ENCODE measurements at regions not wholly inside any gene's neighbourhood (a gene's known extent, or its start where the extent isn't known, plus 50 kb on each side); places are given as distances from the start of the nearest gene placed in this dataset.

- Histone ChIP-seq H3K27ac (no peak overlapping the region), H3K4me1 (replicated peaks) (no peaks in the 10 kb centered on the region), H3K4me3 (no peak overlapping the region), H3K9me3 (no peaks in the 10 kb centered on the region), H3K36me3 (no peaks in the 10 kb centered on the region), H3K27me3 (replicated peaks; ENCODE audit: insufficient read depth) (no peaks in the 10 kb centered on the region)
- WGBS = 70% methylated on average over 9 of the region's 9 CpGs
- no peak for DNase-seq (ENCODE audit: low spot score)
- intact Hi-C loops (cut with DNase I) = no loop called here
- TF ChIP-seq POLR2A (IDR thresholded peaks at IDR 0.05) = no peak
- no peak for TF ChIP-seq CTCF (IDR thresholded peaks at IDR 0.05)
- TF ChIP-seq POLR2AphosphoS5 (IDR thresholded peaks at IDR 0.05) = no peak
Measured at GRCh38 chr17:54494721-54495715, 405.6 kb upstream of the TOM1L1 start.

- Histone ChIP-seq H3K4me3 (no peak overlapping the region), H3K36me3 (no peaks in the 10 kb centered on the region), H3K4me1 (replicated peaks) (no peaks in the 10 kb centered on the region), H3K27me3 (replicated peaks; ENCODE audit: insufficient read depth) (no peaks in the 10 kb centered on the region), H3K27ac (no peak overlapping the region), H3K9me3 (no peaks in the 10 kb centered on the region)
- DNase-seq (ENCODE audit: low spot score) = no peak
- no peak for TF ChIP-seq POLR2AphosphoS5 (IDR thresholded peaks at IDR 0.05)
- TF ChIP-seq CTCF (IDR thresholded peaks at IDR 0.05) = no peak
- no peak for TF ChIP-seq POLR2A (IDR thresholded peaks at IDR 0.05)
- intact Hi-C loops (cut with DNase I) = no loop called here
Measured at GRCh38 chr17:54505404-54505803, 395.2 kb upstream of the TOM1L1 start.

GRCh38 chr17:54518706-54519105, 381.9 kb upstream of the TOM1L1 start:
- Histone ChIP-seq H3K36me3 (no peaks in the 10 kb centered on the region), H3K27ac (no peak overlapping the region), H3K27me3 (replicated peaks; ENCODE audit: insufficient read depth) (no peaks in the 10 kb centered on the region), H3K4me3 (no peak overlapping the region), H3K9me3 (no peaks in the 10 kb centered on the region), H3K4me1 (replicated peaks) (no peaks in the 10 kb centered on the region)
- TF ChIP-seq POLR2A (IDR thresholded peaks at IDR 0.05) (no peak), CTCF (IDR thresholded peaks at IDR 0.05) (no peak), POLR2AphosphoS5 (IDR thresholded peaks at IDR 0.05) (no peak)
- DNase-seq (ENCODE audit: low spot score) = no peak
- intact Hi-C loops (cut with DNase I) = no loop called here
- WGBS = 100% methylated on average over 2 of the region's 2 CpGs

GRCh38 chr17:54521137-54521536, 379.5 kb upstream of the TOM1L1 start:
- no peak overlapping the region for H3K4me3 ChIP-seq
- no peaks in the 10 kb centered on the region for H3K4me1 ChIP-seq (replicated peaks)
- no peaks in the 10 kb centered on the region for H3K9me3 ChIP-seq
- 37% methylated on average over 4 of the region's 4 CpGs for WGBS
- no peak for TF ChIP-seq POLR2AphosphoS5 (IDR thresholded peaks at IDR 0.05)
- no peak for TF ChIP-seq POLR2A (IDR thresholded peaks at IDR 0.05)
- TF ChIP-seq CTCF (IDR thresholded peaks at IDR 0.05) = no peak
- H3K27me3 ChIP-seq (replicated peaks; ENCODE audit: insufficient read depth) = no peaks in the 10 kb centered on the region
- no peak overlapping the region for H3K27ac ChIP-seq
- no peaks in the 10 kb centered on the region for H3K36me3 ChIP-seq
- no peak for DNase-seq (ENCODE audit: low spot score)
- intact Hi-C loops (cut with DNase I) = no loop called here

- Histone ChIP-seq H3K36me3 (no peaks in the 10 kb centered on the region), H3K27me3 (replicated peaks; ENCODE audit: insufficient read depth) (no peaks in the 10 kb centered on the region), H3K9me3 (no peaks in the 10 kb centered on the region), H3K4me3 (no peak overlapping the region), H3K4me1 (replicated peaks) (no peaks in the 10 kb centered on the region), H3K27ac (no peak overlapping the region)
- 91% methylated on average over 2 of the region's 2 CpGs for whole genome bisulfite sequencing
- no peak for TF ChIP-seq POLR2AphosphoS5 (IDR thresholded peaks at IDR 0.05)
- no peak for TF ChIP-seq CTCF (IDR thresholded peaks at IDR 0.05)
- no peak for TF ChIP-seq POLR2A (IDR thresholded peaks at IDR 0.05)
- intact Hi-C loops (cut with DNase I) = no loop called here
- no peak for DNase-seq (ENCODE audit: low spot score)
Measured at GRCh38 chr17:54524501-54524900, 376.2 kb upstream of the TOM1L1 start.

Measured in prostate gland (tissue), 2 donors.